ENCODE measurements at regions not wholly inside any gene's neighbourhood (a gene's known extent, or its start where the extent isn't known, plus 50 kb on each side); places are given as distances from the start of the nearest gene placed in this dataset.

- DNase-seq = no peak
These were observed 95.0 kb downstream of the TLR5 start for GRCh38 chr1:223048026-223048425.

- no peak for DNase-seq
These were observed 90.6 kb downstream of the TLR5 start for GRCh38 chr1:223052462-223052861.

- no peak for DNase-seq
These were observed 90.1 kb downstream of the TLR5 start for GRCh38 chr1:223052931-223053330.

DNA sequence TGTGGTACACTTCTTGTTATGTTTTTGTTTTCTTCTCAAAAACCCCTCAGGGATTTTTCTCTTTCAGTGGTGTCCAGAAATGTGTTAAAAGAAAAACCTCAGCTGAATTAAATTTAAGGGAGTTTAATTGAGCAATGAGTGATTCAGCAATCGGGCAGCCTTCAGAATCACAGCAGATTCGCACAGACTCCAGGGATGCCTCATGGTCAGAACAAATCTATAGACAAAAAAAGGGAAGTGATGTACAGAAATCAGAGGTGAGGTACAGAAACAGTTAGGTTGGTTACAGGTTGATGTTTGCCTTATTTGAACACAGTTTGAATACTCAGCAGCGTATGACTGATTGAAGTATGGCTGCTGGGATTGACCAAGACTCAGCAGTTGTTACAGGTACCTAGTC lies 86.2 kb downstream of the TLR5 start:
- DNase-seq = no peak

DNA sequence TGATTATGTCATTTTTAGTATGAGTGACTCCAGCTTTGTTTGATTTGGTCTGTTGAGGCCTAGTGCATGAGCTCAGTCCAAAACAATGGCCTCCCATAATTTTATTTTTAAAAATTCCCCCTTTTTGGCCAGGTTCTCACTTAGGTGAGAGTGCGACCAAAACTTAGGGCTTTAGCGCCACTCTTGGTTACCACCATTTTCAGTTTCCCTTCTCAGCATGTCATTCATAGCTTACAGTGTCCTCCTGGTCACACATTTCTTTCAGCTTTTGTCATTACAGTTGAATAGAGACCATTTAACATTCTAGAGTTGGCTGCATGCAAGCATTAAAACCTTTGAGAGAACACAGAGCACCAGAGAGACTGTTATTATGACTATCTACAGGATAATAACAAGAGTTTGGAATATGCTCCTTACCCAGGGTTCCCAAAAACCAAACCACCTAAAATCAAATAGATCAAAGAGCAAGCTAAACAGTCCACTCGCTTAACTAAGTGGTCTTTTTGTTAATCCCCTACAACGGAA lies 85.4 kb downstream of the TLR5 start:
- DNase-seq = no peak
